Esophagus squamous epithelium (tissue), 4 donors: ENCODE measurements at regions not wholly inside any gene's neighbourhood (a gene's known extent, or its start where the extent isn't known, plus 50 kb on each side); places are given as distances from the start of the nearest gene placed in this dataset.

Experiments
- POLR2A ChIP-seq, 4 donors: fragments of 450-650 bp; IDR thresholded peaks; one replicate each; pipeline ENCODE4 v1.6.1; 2017; ENCODE audit warnings: antibody characterized with exemption in 4 of 4, mild to moderate bottlenecking in 4 of 4, moderate library complexity in 3 of 4
- TF ChIP-seq, protein P1 (sequence below), 6 experiments: fragments of 450-650 bp in 4 of 6; fragments of 200-600 bp in 2 of 6; sonication (generic) in 2 of 6; IDR thresholded peaks; one replicate each; pipeline ENCODE4 v1.5.1; 2016 to 2019; ENCODE audit warnings: antibody characterized with exemption in 6 of 6, mild to moderate bottlenecking in 4 of 6, moderate library complexity in 4 of 6

DNA sequence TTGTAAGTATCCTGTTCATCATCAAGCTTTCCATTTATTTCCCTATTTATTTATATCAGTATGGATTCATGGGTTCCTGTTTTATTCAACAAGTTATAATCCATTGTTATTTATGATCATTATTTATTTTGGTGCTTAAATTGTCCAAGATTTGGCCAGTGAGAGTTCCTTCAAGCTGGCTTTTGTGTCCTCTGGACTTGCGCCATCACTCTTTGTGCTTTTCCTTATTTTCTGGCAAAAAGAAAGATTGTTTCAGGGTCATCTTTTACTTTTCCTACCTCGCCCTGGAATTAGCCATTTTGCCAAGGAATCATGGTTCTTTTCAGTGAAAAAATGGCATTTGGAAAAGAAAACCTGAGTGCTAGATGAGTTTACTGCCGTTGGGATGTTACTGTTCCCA is 193.4 kb downstream of the ADAMTS15 start:
- TF ChIP-seq, protein P1, sequence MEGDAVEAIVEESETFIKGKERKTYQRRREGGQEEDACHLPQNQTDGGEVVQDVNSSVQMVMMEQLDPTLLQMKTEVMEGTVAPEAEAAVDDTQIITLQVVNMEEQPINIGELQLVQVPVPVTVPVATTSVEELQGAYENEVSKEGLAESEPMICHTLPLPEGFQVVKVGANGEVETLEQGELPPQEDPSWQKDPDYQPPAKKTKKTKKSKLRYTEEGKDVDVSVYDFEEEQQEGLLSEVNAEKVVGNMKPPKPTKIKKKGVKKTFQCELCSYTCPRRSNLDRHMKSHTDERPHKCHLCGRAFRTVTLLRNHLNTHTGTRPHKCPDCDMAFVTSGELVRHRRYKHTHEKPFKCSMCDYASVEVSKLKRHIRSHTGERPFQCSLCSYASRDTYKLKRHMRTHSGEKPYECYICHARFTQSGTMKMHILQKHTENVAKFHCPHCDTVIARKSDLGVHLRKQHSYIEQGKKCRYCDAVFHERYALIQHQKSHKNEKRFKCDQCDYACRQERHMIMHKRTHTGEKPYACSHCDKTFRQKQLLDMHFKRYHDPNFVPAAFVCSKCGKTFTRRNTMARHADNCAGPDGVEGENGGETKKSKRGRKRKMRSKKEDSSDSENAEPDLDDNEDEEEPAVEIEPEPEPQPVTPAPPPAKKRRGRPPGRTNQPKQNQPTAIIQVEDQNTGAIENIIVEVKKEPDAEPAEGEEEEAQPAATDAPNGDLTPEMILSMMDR (IDR thresholded peaks at IDR 0.05) = no peak
- TF ChIP-seq POLR2A (IDR thresholded peaks at IDR 0.05) = no peak
